NOMO-1 treated with DMSO at 0.1 percent for 48 hours (cell line): ENCODE measurements at regions not wholly inside any gene's neighbourhood (a gene's known extent, or its start where the extent isn't known, plus 50 kb on each side); places are given as distances from the start of the nearest gene placed in this dataset.
"Not testable (repeated sequence)": the region's sequence is repeated elsewhere in the genome, so short reads cannot be mapped to it uniquely, and the experiment has no call there.

Experiments
- DNase-seq: peaks from one replicate; lab custom pipeline; 2025; ENCODE audit not compliant: unreplicated experiment; lab: John Stamatoyannopoulos, UW

- DNase-seq: not testable (repeated sequence)
Observed at GRCh38 chr3:75312469-75312868, 351.7 kb upstream of the FRG2C start.

GRCh38 chr3:75319776-75320175 is 344.4 kb upstream of the FRG2C start:
- DNase-seq: not testable (repeated sequence)

GRCh38 chr3:75320369-75320768 is 343.8 kb upstream of the FRG2C start:
- no peak for DNase-seq

GRCh38 chr3:75321060-75321459 is 343.1 kb upstream of the FRG2C start:
- DNase-seq: no peak

- not testable (repeated sequence) for DNase-seq
Observed at GRCh38 chr3:75323936-75324335, 340.2 kb upstream of the FRG2C start.

GRCh38 chr3:75325716-75326115 is 338.4 kb upstream of the FRG2C start:
- DNase-seq: no peak

GRCh38 chr3:75327453-75327852 is 336.7 kb upstream of the FRG2C start:
- no peak for DNase-seq

GRCh38 chr3:75329476-75330097 is 334.5 kb upstream of the FRG2C start:
- DNase-seq: no peak

- DNase-seq: not testable (repeated sequence)
Observed at GRCh38 chr3:75330446-75330845, 333.7 kb upstream of the FRG2C start.

- not testable (repeated sequence) for DNase-seq
Observed at GRCh38 chr3:75332090-75332489, 332.0 kb upstream of the FRG2C start.

- DNase-seq: no peak
Observed at GRCh38 chr3:75332794-75333193, 331.3 kb upstream of the FRG2C start.

GRCh38 chr3:75334299-75334698 is 329.8 kb upstream of the FRG2C start:
- no peak for DNase-seq

- DNase-seq: no peak
Observed at GRCh38 chr3:75337226-75337900, 326.8 kb upstream of the FRG2C start.

- no peak for DNase-seq
Observed at GRCh38 chr3:75338342-75338741, 325.8 kb upstream of the FRG2C start.

GRCh38 chr3:75341324-75342067 is 322.6 kb upstream of the FRG2C start:
- no peak for DNase-seq

GRCh38 chr3:75342425-75342824 is 321.7 kb upstream of the FRG2C start:
- DNase-seq: no peak

- not testable (repeated sequence) for DNase-seq
Observed at GRCh38 chr3:75350536-75350935, 313.6 kb upstream of the FRG2C start.

- DNase-seq: not testable (repeated sequence)
Observed at GRCh38 chr3:75362086-75362784, 301.9 kb upstream of the FRG2C start.

- DNase-seq: not testable (repeated sequence)
Observed at GRCh38 chr3:75372964-75373363, 291.2 kb upstream of the FRG2C start.

GRCh38 chr3:75379840-75380239 is 284.3 kb upstream of the FRG2C start:
- not testable (repeated sequence) for DNase-seq

GRCh38 chr3:75380276-75380771 is 283.8 kb upstream of the FRG2C start:
- DNase-seq: no peak
